Stimulated activated CD8-positive, alpha-beta memory T cell treated with anti-CD3 and anti-CD28 coated beads, Interleukin-15, amount 100 ng/mL, for 1 hour (primary cell): ENCODE measurements at regions not wholly inside any gene's neighbourhood (a gene's known extent, or its start where the extent isn't known, plus 50 kb on each side); places are given as distances from the start of the nearest gene placed in this dataset.

ENCODE experiments used
- DNase-seq: peaks from one replicate; pipeline ENCODE4 v3.0.0-alpha.2; 2020; ENCODE audit warnings: low read depth

- no peak for DNase-seq
Measured at GRCh38 chr7:25557379-25557917, 329.2 kb upstream of the NPVF start.

DNA sequence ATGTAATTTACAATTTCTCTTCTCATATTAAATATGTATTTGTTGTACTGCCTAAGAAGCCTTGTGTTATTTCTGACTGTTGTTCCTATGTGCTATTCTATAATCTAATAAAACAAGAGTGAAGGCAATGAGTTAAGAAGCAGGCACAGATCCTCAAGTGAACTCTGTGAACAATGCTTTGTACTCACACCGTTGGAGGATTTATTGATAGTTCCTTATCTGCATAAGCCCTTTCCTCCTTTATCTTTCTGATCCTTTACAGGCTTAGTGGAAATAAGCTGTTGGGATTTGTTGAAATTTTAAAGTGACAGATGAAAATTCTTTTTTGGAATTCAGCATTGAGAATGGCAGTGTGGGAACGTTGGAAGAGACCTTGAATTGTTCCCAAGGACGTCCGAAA, 329.6 kb upstream of the NPVF start:
- DNase-seq = no peak

GRCh38 chr7:25558605-25559004, 330.3 kb upstream of the NPVF start:
- DNase-seq = no peak

- DNase-seq = no peak
Measured at GRCh38 chr7:25559581-25560367, 331.5 kb upstream of the NPVF start.

DNA sequence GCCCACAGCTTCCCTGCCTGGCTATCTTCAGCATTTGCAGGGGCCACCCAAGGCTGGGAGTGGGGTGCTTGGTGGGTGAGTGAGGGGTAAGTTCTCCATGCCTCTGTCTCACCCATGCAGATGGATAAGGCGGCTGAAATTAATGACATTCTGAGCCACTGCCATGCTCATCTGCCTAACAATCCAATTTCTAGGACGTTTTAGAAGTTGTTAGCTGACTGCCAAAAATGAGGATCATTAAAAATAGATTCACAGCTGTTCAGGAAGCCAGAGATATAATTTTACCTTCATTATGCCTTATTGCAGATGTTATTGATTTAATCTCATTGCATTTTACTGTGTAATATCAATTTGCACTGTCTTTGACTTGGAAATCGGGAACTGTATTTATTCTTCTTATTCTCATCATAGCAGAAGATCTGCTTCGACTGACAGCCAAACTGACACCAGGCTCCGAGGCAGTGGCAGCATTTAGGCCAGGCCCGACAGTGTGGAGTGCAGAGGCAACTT, 334.4 kb upstream of the NPVF start:
- DNase-seq = no peak

GRCh38 chr7:25565002-25565401, 336.7 kb upstream of the NPVF start:
- no peak for DNase-seq

DNA sequence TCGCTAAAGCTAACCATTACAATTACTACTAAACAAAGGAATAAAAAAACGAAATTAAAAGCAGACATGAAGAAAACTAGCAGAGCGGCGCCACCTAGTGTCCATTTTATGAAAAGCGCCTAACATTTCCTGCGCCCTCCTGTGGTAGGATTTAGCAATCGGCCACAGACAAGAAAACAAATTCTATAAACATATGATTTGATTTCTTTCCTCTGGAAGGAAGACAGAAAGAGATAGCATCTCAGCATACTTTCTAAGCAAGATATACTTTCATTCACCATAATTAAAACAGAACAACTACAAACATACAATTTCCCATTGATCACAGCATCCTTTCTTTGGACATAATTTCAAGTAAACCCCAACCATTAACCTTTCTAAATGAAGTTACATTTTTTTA, 337.7 kb upstream of the NPVF start:
- DNase-seq = peak; percentile 46

GRCh38 chr7:25567430-25567829, 339.1 kb upstream of the NPVF start:
- no peak for DNase-seq

- DNase-seq = no peak
Measured at GRCh38 chr7:25569765-25570164, 341.5 kb upstream of the NPVF start.

GRCh38 chr7:25572423-25572822, 344.1 kb upstream of the NPVF start:
- DNase-seq = no peak

DNA sequence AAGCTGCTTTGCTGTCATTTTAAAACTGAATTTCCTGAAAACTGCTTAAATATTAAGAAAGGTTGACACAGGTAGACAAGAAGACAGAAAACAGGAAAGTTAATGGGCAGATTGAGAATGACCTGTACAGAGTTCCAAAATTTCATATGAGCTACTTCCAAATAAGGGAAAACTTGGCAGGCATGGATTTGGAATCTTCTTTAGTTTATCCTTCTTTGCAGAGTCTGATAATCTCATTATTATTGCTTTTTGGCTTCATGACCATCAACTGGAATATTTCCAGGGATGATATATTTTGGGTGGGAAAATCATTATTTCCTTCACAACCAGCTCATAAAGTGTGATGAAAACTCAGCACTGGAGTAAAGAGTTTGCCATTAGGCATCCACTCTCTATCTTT, 346.5 kb upstream of the NPVF start:
- no peak for DNase-seq

DNA sequence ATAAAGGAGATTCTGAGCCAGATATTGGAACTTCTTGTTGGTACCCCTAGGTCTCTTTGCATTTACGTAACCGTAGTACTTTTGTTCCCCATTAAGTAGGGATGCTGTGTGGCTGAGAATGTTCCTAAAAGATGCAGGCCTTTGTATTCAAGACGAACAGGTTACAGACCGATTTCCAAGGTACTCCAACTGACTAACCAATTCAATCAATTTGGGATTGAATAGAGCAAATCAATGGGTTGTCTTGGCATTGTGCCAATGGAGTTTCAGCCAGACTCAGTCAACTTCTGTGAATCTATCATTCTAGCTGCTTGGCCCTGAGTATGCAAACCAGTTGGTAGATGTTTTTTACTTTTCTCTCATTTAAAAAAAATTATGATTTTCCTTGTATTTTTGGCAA, 347.3 kb upstream of the NPVF start:
- no peak for DNase-seq

DNA sequence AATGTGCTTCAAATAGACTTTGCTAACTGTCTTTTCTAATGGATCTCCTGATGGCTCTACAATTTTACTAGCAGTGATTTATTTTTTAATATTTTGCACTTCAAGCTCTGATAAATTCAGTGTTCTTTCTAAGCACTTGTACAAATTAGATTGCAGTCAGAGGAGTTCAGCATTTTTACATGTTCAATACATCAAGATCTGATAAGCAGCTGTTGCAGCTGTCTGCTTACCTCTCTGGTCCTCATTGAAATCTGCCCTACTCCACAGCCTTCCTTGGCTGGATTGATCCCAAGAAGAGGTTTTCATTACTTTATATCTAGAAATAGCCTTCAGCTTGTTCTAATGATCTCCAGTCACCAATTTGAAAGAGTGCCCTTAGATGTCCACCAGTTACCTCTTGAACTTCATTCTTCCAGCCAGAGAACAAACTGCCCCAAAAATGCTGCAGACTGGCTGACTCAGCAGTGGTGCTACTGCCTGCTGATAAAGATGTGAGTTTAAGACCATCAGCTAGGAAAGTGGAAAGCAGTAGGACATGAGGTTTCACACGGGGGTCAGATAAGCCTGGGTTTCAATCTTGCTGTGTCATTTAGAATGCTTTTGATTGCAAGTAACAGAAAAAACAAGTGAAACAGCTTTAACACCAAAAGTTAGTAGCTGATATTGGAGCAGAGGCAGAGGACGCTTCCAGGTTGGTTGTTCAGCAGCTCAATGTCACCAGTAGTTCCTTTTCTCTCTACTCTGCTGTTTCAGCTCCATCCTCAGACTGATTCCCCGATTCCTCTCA, 350.9 kb upstream of the NPVF start:
- no peak for DNase-seq

- no peak for DNase-seq
Measured at GRCh38 chr7:25579778-25580075, 351.4 kb upstream of the NPVF start.

DNA sequence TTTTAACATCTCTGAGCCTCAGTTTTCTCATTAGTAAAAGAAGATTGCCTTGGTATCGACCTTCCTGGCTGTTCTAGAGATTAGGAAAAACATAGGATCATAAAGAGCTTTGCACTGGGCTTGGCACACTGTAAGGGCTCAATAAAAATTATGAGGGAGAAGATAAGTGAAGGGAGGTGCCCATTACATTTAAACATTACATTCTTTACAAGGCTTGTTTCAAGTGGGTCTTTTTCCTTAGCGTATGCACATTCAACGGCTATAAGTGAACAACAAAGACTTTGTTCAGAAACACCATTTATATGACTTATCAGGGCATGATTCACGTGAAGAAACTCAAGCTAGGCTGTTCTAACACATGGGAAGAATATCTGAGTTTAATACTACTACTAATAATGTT, 351.9 kb upstream of the NPVF start:
- DNase-seq = no peak

DNA sequence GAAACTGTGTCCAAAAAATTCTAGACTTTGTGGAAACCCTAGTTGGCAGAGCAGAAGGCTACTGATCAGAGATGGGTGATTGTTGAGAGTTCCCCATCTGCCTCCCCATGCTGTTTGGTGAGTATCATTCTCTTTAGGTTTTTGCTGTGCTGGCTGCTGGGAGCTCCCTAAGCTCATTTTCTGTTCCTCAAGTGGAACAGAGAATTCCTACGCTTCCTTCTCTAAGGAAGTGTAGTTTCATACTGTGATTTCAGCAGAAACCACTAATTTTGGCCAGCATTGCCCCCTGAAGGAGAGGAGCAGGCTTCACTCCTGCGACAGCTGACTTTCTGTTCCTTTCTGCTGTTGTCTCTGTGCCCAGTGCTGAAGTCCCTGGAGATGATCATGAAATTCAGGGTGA, 355.3 kb upstream of the NPVF start:
- DNase-seq = no peak

GRCh38 chr7:25584112-25584938, 356.0 kb upstream of the NPVF start:
- DNase-seq = no peak

- no peak for DNase-seq
Measured at GRCh38 chr7:25586513-25586912, 358.2 kb upstream of the NPVF start.

GRCh38 chr7:25594122-25594521, 365.8 kb upstream of the NPVF start:
- no peak for DNase-seq

DNA sequence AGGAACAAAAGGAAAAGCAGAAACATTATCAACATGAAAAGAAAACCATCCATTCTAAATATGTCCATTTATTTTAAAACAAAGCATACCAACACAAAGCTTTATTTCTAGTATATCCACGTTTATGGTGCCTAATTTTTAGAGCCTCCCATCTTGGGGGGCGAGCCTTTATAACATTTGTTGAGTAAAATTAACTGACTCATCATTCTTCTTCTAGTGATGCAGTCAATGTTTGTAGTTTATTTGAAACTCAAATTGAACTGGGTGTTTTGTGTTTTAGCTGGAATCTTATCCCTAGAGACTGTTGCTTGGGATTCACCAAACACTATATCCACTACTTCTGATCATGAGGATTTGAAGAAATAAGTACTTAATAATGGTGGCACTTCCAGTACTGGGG, 366.4 kb upstream of the NPVF start:
- no peak for DNase-seq

DNA sequence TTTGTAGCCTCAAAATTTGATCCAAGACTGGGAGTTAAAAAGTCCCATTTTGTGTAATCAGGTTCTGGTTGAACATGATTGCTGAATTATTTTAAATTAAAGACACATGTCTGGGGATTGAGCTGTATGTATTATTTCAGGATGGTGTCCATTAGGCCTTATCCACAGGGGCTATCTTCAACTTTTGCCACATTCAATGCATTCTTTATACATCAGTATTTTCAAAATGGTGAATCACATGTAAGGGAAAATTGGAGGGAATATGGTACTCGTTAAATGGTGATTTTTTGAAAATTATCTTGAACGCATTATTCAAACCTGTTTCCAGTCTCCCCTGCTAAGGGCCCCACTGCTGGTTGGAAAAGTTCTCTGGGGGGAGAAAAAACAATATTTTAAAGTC, 367.7 kb upstream of the NPVF start:
- no peak for DNase-seq

DNA sequence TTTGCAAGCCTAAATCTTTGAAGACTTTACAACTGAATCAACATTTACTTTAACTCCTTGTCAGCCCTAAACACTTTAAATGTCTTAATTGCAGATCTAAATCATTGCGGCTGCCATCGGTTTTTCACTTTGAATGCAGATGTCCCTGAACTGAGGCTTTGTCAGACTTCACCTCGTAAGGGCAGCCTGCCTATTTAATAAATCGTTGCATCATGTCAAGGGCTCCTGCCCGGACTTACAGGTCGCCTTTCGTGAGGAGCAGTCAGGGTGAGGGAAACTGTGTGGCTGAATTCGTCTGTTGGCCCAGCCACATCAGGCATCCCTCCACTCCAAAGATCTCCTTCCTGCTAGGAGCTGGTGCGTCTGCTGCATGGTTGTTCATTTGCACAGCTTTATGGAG, 368.2 kb upstream of the NPVF start:
- no peak for DNase-seq

- DNase-seq = no peak
Measured at GRCh38 chr7:25597946-25598345, 369.7 kb upstream of the NPVF start.
